OCI-LY1 (cell line): ENCODE measurements at regions not wholly inside any gene's neighbourhood (a gene's known extent, or its start where the extent isn't known, plus 50 kb on each side); places are given as distances from the start of the nearest gene placed in this dataset.
A peak's percentile ranks its signal among the peaks of the same experiment; 100 is the strongest.

Experiments
- H2AFZ ChIP-seq: fragments of 200-600 bp; sonication (generic), shearing (Covaris generic); 2 replicates; pipeline ENCODE4 v1.6.0; 2014; ENCODE audit warnings: antibody characterized with exemption, mild to moderate bottlenecking, low read length
- H3F3A ChIP-seq: fragments of 200-600 bp; sonication (generic), shearing (Covaris generic); 2 replicates; pipeline ENCODE4 v1.6.0; 2014; ENCODE audit warnings: mild to moderate bottlenecking, antibody characterized with exemption, low read length, moderate library complexity; ENCODE audit not compliant: insufficient read depth
- H3K27ac ChIP-seq: fragments of 200-600 bp; sonication (generic); 2 replicates; pipeline ENCODE4 v1.5.1; 2014; ENCODE audit warnings: low read length, mixed run types, mild to moderate bottlenecking, low read depth; ENCODE audit not compliant: poor library complexity, severe bottlenecking
- H3K27me3 ChIP-seq: fragments of 200-600 bp; sonication (generic); 2 replicates; pipeline ENCODE4 v1.6.0; 2014; ENCODE audit warnings: antibody characterized with exemption, mild to moderate bottlenecking, low read length, moderate library complexity; ENCODE audit not compliant: insufficient read depth
- H3K36me3 ChIP-seq: fragments of 200-600 bp; sonication (generic); 2 replicates; pipeline ENCODE4 v1.6.1; 2014; ENCODE audit warnings: mild to moderate bottlenecking, antibody characterized with exemption, low read length, moderate library complexity, mixed read lengths; ENCODE audit not compliant: insufficient read depth
- H3K4me1 ChIP-seq: fragments of 200-600 bp; sonication (generic); 2 replicates; pipeline ENCODE4 v1.5.1; 2014; ENCODE audit warnings: mild to moderate bottlenecking, low read length, moderate library complexity; ENCODE audit not compliant: insufficient read depth, severe bottlenecking
- H3K4me2 ChIP-seq: fragments of 200-600 bp; sonication (generic), shearing (Covaris generic); 2 replicates; pipeline ENCODE4 v1.6.1; 2014; ENCODE audit warnings: low read length
- H3K4me3 ChIP-seq: fragments of 200-600 bp; sonication (generic); 2 replicates; pipeline ENCODE4 v1.5.1; 2014; ENCODE audit warnings: low read length, low read depth, mild to moderate bottlenecking, mixed read lengths; ENCODE audit not compliant: poor library complexity, severe bottlenecking
- H3K79me2 ChIP-seq: fragments of 200-600 bp; shearing (Covaris generic); 2 replicates; pipeline ENCODE4 v1.6.1; 2016; ENCODE audit warnings: mixed run types, low read length, mixed read lengths; ENCODE audit not compliant: insufficient read depth
- H3K9ac ChIP-seq: fragments of 200-600 bp; sonication (generic), shearing (Covaris generic); 2 replicates; pipeline ENCODE4 v1.6.1; 2014; ENCODE audit warnings: mild to moderate bottlenecking, low read length, mixed read lengths
- H3K9me2 ChIP-seq: fragments of 200-600 bp; sonication (generic), shearing (Covaris generic); 2 replicates; pipeline ENCODE4 v1.6.1; 2014; ENCODE audit warnings: low read depth, mild to moderate bottlenecking, low read length, mixed read lengths
- H3K9me3 ChIP-seq: fragments of 200-600 bp; shearing (Covaris generic); 2 replicates; pipeline ENCODE4 v1.6.1; 2014; ENCODE audit warnings: low read length, mixed read lengths
- H4K20me1 ChIP-seq: fragments of 200-600 bp; sonication (generic), shearing (Covaris generic); 2 replicates; pipeline ENCODE4 v1.6.0; 2016; ENCODE audit warnings: mild to moderate bottlenecking, low read length; ENCODE audit not compliant: insufficient read depth
- EZH2 ChIP-seq: fragments of 200-600 bp; sonication (generic), shearing (Covaris generic); IDR thresholded peaks from 2 replicates; pipeline ENCODE4 v1.8.0; 2017; ENCODE audit warnings: borderline replicate concordance, mixed run types, mild to moderate bottlenecking, antibody characterized with exemption, low read length, moderate library complexity, mixed read lengths
- TF ChIP-seq, protein P1 (sequence below): fragments of 200-600 bp; sonication (generic), shearing (Covaris generic); IDR thresholded peaks from 2 replicates; pipeline ENCODE4 v1.5.1; 2017; ENCODE audit warnings: mild to moderate bottlenecking, antibody characterized with exemption, low read length, moderate library complexity, mixed read lengths

DNA sequence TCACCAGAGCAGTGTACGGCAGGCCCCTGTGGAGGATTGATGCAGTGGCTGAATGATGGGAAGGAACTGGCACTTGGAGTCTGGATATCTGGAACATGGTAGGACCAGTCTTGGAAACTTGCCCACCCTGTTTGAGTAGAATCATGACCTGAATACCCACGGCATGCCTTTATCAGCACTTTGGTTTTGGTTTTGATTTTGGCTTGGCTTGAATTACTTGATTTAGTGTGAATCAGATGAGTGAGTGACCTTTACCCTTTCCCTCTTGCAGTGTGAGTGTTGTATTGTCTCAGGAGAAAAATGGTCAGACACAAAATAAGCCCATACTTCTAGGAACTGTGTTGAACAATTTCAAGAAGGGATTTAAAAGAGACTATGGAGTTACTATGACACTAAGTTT is 801.0 kb upstream of the TSPY4 start:
- H3K4me3 ChIP-seq = peak overlapping the region; percentile 63
- no peaks in the 10 kb centered on the region for H4K20me1 ChIP-seq
- no peaks in the 10 kb centered on the region for H3K27me3 ChIP-seq
- H3K27ac ChIP-seq = peak overlapping the region; percentile 100
- peak overlapping the region; percentile 90 for H3K4me2 ChIP-seq
- TF ChIP-seq, protein P1, sequence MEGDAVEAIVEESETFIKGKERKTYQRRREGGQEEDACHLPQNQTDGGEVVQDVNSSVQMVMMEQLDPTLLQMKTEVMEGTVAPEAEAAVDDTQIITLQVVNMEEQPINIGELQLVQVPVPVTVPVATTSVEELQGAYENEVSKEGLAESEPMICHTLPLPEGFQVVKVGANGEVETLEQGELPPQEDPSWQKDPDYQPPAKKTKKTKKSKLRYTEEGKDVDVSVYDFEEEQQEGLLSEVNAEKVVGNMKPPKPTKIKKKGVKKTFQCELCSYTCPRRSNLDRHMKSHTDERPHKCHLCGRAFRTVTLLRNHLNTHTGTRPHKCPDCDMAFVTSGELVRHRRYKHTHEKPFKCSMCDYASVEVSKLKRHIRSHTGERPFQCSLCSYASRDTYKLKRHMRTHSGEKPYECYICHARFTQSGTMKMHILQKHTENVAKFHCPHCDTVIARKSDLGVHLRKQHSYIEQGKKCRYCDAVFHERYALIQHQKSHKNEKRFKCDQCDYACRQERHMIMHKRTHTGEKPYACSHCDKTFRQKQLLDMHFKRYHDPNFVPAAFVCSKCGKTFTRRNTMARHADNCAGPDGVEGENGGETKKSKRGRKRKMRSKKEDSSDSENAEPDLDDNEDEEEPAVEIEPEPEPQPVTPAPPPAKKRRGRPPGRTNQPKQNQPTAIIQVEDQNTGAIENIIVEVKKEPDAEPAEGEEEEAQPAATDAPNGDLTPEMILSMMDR = no peak
- no peak for TF ChIP-seq EZH2
- H3K36me3 ChIP-seq = no peaks in the 10 kb centered on the region
- no peaks in the 10 kb centered on the region for H3K9me3 ChIP-seq
- no peak overlapping the region for H2AFZ ChIP-seq
- no peaks in the 10 kb centered on the region for H3F3A ChIP-seq
- no peaks in the 10 kb centered on the region for H3K9me2 ChIP-seq
- peak overlapping the region; percentile 81 for H3K9ac ChIP-seq
- peaks cover 92% of the 10 kb centered on the region for H3K4me1 ChIP-seq
- H3K79me2 ChIP-seq = no peaks in the 10 kb centered on the region

DNA sequence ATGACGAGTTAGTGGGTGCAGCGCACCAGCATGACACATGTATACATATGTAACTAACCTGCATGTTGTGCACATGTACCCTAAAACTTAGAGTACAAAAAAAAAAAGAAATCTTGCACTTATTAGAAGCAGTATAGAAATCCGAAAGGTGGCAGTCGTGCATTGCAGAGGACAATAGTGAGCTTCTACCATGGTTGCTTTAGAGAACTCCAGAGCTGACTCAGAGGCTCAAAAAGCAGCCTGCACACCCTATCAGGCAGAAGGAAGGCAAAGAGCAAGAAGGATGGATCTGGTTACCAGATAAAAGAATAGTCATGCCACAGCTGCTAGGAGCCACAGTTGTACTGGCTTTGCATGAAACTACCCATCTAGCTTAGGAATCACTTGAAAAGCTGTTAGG is 796.0 kb upstream of the TSPY4 start:
- Histone ChIP-seq H3K4me2 (peak overlapping the region; percentile 6; the same call in 1 of the 2 replicates), H3K36me3 (no peaks in the 10 kb centered on the region), H4K20me1 (no peaks in the 10 kb centered on the region), H3K9ac (no peak overlapping the region; the same call in 1 of the 2 replicates), H3K27me3 (no peaks in the 10 kb centered on the region), H3K4me3 (no peak overlapping the region), H3F3A (no peaks in the 10 kb centered on the region), H3K9me2 (no peaks in the 10 kb centered on the region), H3K4me1 (peaks cover 60% of the 10 kb centered on the region), H3K79me2 (no peaks in the 10 kb centered on the region), H3K27ac (peak overlapping the region; percentile 59), H3K9me3 (no peaks in the 10 kb centered on the region), H2AFZ (no peak overlapping the region)
- TF ChIP-seq EZH2 = no peak
- TF ChIP-seq, protein P1 = no peak

DNA sequence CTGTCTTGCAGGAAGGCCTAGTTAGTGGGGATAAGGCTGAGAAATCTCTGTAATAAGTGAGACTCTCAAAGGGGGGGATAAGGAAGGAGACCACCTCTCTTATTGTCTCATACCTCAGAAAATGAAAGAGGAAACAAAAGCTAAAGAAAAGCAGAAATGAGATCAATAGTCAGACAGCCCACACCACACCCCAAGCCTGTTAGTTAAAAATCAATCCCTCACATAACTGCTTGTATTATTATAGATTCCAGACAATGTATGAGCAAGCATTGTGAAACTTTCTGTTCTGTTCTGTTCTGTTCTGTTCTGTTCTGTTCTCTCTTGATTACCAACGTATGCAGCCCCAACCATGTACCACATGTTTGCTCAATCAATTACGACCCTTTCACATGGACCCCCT is 792.5 kb upstream of the TSPY4 start:
- H3K36me3 ChIP-seq = no peaks in the 10 kb centered on the region
- no peaks in the 10 kb centered on the region for H3F3A ChIP-seq
- no peaks in the 10 kb centered on the region for H3K9me2 ChIP-seq
- H4K20me1 ChIP-seq = no peaks in the 10 kb centered on the region
- H3K27ac ChIP-seq = no peak overlapping the region
- H3K79me2 ChIP-seq = no peaks in the 10 kb centered on the region
- peaks cover 26% of the 10 kb centered on the region for H3K4me1 ChIP-seq
- no peak overlapping the region for H3K4me3 ChIP-seq
- no peak overlapping the region for H2AFZ ChIP-seq
- no peaks in the 10 kb centered on the region for H3K27me3 ChIP-seq
- no peak overlapping the region for H3K4me2 ChIP-seq
- no peak for TF ChIP-seq EZH2
- TF ChIP-seq, protein P1 = no peak
- no peaks in the 10 kb centered on the region for H3K9me3 ChIP-seq
- no peak overlapping the region for H3K9ac ChIP-seq
